Epithelial cell of proximal tubule (primary cell): ENCODE measurements at regions not wholly inside any gene's neighbourhood (a gene's known extent, or its start where the extent isn't known, plus 50 kb on each side); places are given as distances from the start of the nearest gene placed in this dataset.

Experiments
- DNase-seq: peaks from one replicate; pipeline ENCODE4 v3.0.0-alpha.2; 2011; ENCODE audit warnings: low read depth
- H3K4me3 ChIP-seq: 2 replicates; pipeline ENCODE4 v1.5.1; 2011; ENCODE audit warnings: low read depth, mild to moderate bottlenecking, low read length
- TF ChIP-seq, protein P1 (sequence below): conservative IDR thresholded peaks from 2 replicates; pipeline ENCODE4 v1.5.1; 2012; ENCODE audit warnings: low read depth, mild to moderate bottlenecking, low read length

DNA sequence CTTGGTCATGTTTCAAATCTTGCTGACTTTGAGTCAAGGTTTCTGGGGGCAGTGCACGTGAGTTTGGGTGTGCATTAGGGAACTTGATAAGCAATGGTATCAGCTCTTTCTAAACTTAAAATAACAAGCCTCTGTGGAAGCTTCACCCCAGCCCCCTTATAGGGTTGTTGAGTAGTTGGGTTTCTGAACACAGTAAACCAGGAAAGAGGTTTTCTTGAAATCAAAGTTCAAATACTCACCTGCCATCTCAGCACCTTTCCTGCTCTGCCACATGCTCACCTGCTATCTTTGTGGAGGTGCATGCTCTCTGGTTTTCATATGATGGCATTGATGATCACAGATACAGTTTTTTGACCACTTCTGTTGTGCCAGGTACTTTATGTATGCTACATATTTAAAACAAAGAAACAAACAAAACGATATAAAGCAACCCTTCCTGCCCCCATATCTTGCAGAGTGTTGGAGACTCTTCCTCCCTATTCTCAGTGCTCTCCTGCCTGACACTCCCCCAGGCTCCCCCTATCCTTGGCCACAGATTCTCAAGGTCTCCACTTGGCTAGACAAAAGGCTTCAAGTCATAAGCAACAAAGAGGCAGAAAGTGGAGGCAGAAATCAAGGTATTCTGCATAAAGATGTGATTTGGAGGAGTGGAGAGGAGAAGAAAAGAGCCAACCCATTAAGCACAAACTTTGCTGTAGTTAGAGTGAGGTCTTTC lies 360.6 kb downstream of the CYRIA start:
- H3K4me3 ChIP-seq = no peak overlapping the region
- TF ChIP-seq, protein P1, sequence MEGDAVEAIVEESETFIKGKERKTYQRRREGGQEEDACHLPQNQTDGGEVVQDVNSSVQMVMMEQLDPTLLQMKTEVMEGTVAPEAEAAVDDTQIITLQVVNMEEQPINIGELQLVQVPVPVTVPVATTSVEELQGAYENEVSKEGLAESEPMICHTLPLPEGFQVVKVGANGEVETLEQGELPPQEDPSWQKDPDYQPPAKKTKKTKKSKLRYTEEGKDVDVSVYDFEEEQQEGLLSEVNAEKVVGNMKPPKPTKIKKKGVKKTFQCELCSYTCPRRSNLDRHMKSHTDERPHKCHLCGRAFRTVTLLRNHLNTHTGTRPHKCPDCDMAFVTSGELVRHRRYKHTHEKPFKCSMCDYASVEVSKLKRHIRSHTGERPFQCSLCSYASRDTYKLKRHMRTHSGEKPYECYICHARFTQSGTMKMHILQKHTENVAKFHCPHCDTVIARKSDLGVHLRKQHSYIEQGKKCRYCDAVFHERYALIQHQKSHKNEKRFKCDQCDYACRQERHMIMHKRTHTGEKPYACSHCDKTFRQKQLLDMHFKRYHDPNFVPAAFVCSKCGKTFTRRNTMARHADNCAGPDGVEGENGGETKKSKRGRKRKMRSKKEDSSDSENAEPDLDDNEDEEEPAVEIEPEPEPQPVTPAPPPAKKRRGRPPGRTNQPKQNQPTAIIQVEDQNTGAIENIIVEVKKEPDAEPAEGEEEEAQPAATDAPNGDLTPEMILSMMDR = no peak
- no peak for DNase-seq

DNA sequence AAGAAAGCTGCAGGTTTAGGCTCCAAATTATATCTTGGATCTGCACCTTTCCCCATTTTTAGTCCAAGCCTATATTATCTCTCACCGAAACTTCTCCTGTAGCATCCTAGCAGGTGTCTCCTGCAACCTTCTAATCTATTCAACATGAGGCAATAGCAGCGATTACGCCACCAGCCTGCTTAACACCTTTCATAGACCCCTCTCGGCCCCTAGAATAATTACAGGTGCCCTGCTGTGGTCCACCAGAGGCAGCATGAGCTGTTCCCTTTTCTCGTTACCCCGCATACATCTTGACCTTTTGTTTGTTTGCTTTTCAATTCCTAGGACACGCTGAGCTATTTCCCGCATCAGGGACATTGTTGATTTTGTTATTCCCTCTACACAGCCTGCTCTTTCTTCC lies 361.9 kb downstream of the CYRIA start:
- H3K4me3 ChIP-seq = no peak overlapping the region
- DNase-seq = no peak
- TF ChIP-seq, protein P1 = no peak

- TF ChIP-seq, protein P1 = no peak
- no peak for DNase-seq
- no peak overlapping the region for H3K4me3 ChIP-seq
Observed at GRCh38 chr2:16303273-16303577, 362.4 kb downstream of the CYRIA start.

DNA sequence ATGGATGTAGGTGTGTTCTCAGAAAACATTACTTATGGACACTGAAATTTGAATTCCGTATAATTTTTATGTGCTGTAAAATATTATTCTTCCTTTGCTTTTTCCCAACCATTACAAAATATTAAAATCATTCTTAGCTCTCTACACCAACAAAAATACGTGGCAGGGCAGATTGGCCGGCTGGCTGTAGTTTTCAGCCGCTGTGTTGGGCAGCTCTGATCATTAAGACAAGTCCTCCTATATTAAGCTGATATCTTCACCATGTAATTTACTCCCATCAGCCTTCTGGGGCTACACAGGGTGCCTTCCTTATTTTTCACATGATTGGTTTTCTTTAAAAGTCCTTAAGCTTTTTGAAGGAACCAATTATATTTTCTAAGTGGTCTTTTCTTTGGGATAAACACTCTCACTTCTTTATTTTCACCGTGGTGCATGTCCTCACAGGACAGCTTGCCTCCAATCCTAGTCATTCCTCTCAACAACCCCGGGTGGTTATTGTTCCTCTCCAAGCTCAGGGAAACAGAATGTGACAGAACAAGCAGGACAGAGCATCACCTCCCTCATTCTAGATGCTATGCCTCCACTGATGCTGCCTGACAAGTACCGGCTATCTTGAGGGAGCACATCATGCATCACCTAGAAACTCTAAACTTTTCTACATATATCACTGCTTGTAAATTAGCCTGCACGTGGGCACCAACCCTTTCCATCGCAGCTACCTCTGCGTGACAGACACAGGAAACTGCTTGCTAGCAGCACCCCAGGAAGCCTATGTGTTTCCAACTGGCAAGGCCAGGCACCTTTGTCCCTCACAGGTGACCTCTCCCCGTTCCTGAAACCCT lies 362.3 kb downstream of the MYCN start:
- H3K4me3 ChIP-seq = no peak overlapping the region
- DNase-seq = no peak
- TF ChIP-seq, protein P1 = no peak

DNA sequence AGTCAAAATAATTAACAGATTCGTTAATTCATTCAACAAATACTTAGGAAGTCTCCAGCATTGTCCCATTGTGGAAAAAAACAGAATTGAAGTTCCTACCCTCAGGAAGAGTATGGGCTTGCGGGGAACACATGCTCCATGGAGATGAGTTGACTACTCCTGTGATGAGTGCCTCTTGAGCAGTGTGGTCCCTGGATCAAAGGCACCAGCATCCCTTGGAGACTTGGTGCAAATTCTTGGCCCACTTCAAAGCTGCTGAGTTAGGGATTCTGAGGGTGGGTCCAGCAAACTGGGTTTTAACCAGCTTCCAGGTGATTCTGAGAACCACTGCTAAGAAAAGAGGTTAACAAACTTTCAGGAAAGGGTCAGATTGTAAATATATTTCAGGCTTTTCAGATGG lies 361.6 kb downstream of the MYCN start:
- H3K4me3 ChIP-seq = no peak overlapping the region
- DNase-seq = no peak
- TF ChIP-seq, protein P1 = no peak

DNA sequence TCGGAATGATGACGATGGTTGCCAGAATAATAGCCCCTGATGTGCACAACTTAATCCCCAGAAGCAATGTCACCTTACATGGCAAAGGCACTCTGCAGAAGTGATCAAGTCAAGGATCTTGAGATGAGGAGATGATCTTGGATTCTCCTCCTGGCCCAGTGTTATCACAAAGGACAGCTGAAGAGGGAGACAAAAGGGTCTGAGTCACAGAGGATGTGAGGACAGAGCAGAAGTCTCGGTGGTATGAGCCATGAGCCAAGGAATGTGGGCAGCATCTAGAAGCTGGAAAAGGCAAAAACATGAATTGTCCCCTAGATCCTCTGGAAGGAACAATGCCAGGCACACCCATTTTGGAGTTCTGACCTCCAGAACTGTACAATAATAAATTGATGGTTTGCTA lies 358.5 kb downstream of the MYCN start:
- TF ChIP-seq, protein P1 = no peak
- H3K4me3 ChIP-seq = no peak overlapping the region
- no peak for DNase-seq
